K562 (cell line): ENCODE measurements at regions not wholly inside any gene's neighbourhood (a gene's known extent, or its start where the extent isn't known, plus 50 kb on each side); places are given as distances from the start of the nearest gene placed in this dataset.

Experiments used
- ATAC-seq: fragments of 200-7000 bp; cut with Tn5 transposase; 3 replicates; pipeline ENCODE4 v1.9.1; 2020; ENCODE audit warnings: moderate library complexity
- BruUV-seq: library from RNA; stranded (reverse); fragments of 400-500 nt; replicated peaks from 2 replicates; lab custom pipeline; 2021; lab: Mats Ljungman, UMichigan
- CTCF ChIA-PET: fragments of 300-600 bp; formaldehyde crosslinking; extraction: SDS; loops from one replicate; lab custom pipeline; 2021; ENCODE audit warnings: low intra/inter-chr PET ratio; lab: Yijun Ruan, JAX
- POLR2A ChIA-PET: fragments of 300-600, 350-650 bp; sonication (Branson Sonifier 250); formaldehyde crosslinking; extraction: SDS; loops from one replicate; lab custom pipeline; 2021; ENCODE audit warnings: antibody characterized with exemption, inconsistent platforms; lab: Yijun Ruan, JAX
- DNase-seq, 4 experiments: peaks; one replicate each; pipeline versions ENCODE4 v3.0.0 to v3.0.0-alpha.2; 2011 to 2018; ENCODE audit warnings: low spot score in 3 of 4, mixed read lengths in 3 of 4; ENCODE audit errors: extremely low read depth in 1 of 4
- FAIRE-seq: peaks from 2 replicates; lab custom pipeline; 2011; peaks lifted over from hg19 to GRCh38; lab: Jason Lieb, UNC
- H2AFZ ChIP-seq: 2 replicates; pipeline ENCODE4 v1.6.0; 2011; ENCODE audit warnings: low read depth, low read length, control low read depth, inconsistent platforms
- H3K27ac ChIP-seq: fragments of 200-600 bp; 3 replicates; pipeline ENCODE4 v1.8.0; 2011; ENCODE audit warnings: low read depth, mild to moderate bottlenecking, control low read depth, inconsistent platforms, low read length, moderate library complexity, mixed read lengths; ENCODE audit errors: extremely low read depth
- H3K27me3 ChIP-seq, 2 experiments: fragments of 300-600 bp in 1 of 2; 2 replicates in 1 of 2; 3 replicates in 1 of 2; pipeline versions ENCODE4 v1.6.0 to v1.8.0; 2011; ENCODE audit warnings: inconsistent platforms in 2 of 2, low read length in 2 of 2, mild to moderate bottlenecking in 1 of 2, mixed read lengths in 1 of 2, moderate library complexity in 1 of 2; ENCODE audit not compliant: control insufficient read depth in 2 of 2, insufficient read depth in 2 of 2
- H3K36me3 ChIP-seq: fragments of 300-600 bp; 3 replicates; pipeline ENCODE4 v1.8.0; 2011; ENCODE audit warnings: mild to moderate bottlenecking, low read length, inconsistent platforms; ENCODE audit not compliant: control insufficient read depth, insufficient read depth
- H3K4me1 ChIP-seq, 2 experiments: fragments of 200-600 bp in 1 of 2; replicated peaks in 1 of 2; 2 replicates in 1 of 2; 3 replicates in 1 of 2; pipeline versions ENCODE4 v1.5.1 to v1.8.0; 2011; ENCODE audit warnings: inconsistent platforms in 2 of 2, low read length in 2 of 2, mild to moderate bottlenecking in 1 of 2, mixed read lengths in 1 of 2, moderate library complexity in 1 of 2; ENCODE audit not compliant: control insufficient read depth in 2 of 2, insufficient read depth in 2 of 2
- H3K4me2 ChIP-seq: 2 replicates; pipeline ENCODE4 v1.6.1; 2011; ENCODE audit warnings: low read length, control low read depth, inconsistent platforms, mixed read lengths; ENCODE audit not compliant: insufficient read depth
- H3K4me3 ChIP-seq: fragments of 200-600 bp; sonication (generic), shearing (Covaris generic); 2 replicates; pipeline ENCODE4 v1.5.1; 2016; ENCODE audit warnings: control low read depth, inconsistent platforms
- H3K79me2 ChIP-seq: fragments of 200-600 bp; 3 replicates; pipeline ENCODE4 v1.8.0; 2011; ENCODE audit warnings: low read length, inconsistent platforms; ENCODE audit not compliant: control insufficient read depth, insufficient read depth
- H3K9ac ChIP-seq, 2 experiments: 2 replicates each; pipeline versions ENCODE4 v1.6.0 to v1.6.1; 2011; ENCODE audit warnings: low read depth in 2 of 2, low read length in 2 of 2, control low read depth in 1 of 2, inconsistent platforms in 1 of 2, mild to moderate bottlenecking in 1 of 2, mixed read lengths in 1 of 2; ENCODE audit not compliant: insufficient read depth in 1 of 2
- H3K9me1 ChIP-seq: one replicate; pipeline ENCODE4 v1.6.0; 2011; ENCODE audit warnings: inconsistent platforms, mild to moderate bottlenecking, low read length, moderate library complexity; ENCODE audit not compliant: control insufficient read depth, insufficient read depth
- H3K9me3 ChIP-seq: replicated peaks from 2 replicates; pipeline ENCODE4 v1.5.1; 2011; ENCODE audit warnings: low read depth, low read length, inconsistent platforms; ENCODE audit not compliant: control insufficient read depth, insufficient read depth
- H4K20me1 ChIP-seq: replicated peaks from 2 replicates; pipeline ENCODE4 v1.6.1; 2011; ENCODE audit warnings: low read length, inconsistent platforms, mixed read lengths; ENCODE audit not compliant: control insufficient read depth, insufficient read depth
- HLTF ChIP-seq: fragments of 450-650 bp; IDR thresholded peaks from 2 replicates; pipeline ENCODE4 v1.6.1; 2016
- PTTG1 ChIP-seq: fragments of 450-650 bp; IDR thresholded peaks from 2 replicates; pipeline ENCODE4 v1.6.1; 2016; ENCODE audit warnings: low read depth, mild to moderate bottlenecking, missing genetic modification characterization, missing compliant biosample characterization
- ZBTB49 ChIP-seq: sonication (generic); formaldehyde crosslinking; IDR thresholded peaks from 2 replicates; pipeline ENCODE4 v1.8.0; 2022; ENCODE audit warnings: missing genetic modification reagents, mild to moderate bottlenecking, borderline replicate concordance
- WGBS: fragments of 100-300 bp; shearing (Covaris generic); methylation state at CpG from one replicate; pipeline ENCODE4 v1.1.6; 2016; ENCODE audit warnings: low coverage, mixed read lengths; ENCODE audit not compliant: insufficient coverage; ENCODE audit errors: missing lambda C conversion rate; 5-methylcytosine and 5-hydroxymethylcytosine counted together
- in situ Hi-C: fragments of 300-500 bp; cut with MboI; formaldehyde crosslinking; loops from 4 replicates; pipeline ENCODE4 v1.15.0; 2018; ENCODE audit warnings: inconsistent platforms, mixed read lengths
- intact Hi-C: fragments of 100-400 bp; cut with micrococcal nuclease; formaldehyde crosslinking; loops from 2 replicates; pipeline ENCODE4 v1.14.2; 2022

GRCh38 chr21:35900539-35900938, 159.8 kb downstream of the SETD4 start:
- no peak overlapping the region for H3K9ac ChIP-seq
- no peaks in the 10 kb centered on the region; a peak in 1 of 5 replicates for H3K4me1 ChIP-seq
- POLR2A ChIA-PET = interaction anchor here (1.5 to 1.8 kb wide), 2 partner anchors 12 to 13 kb away, joined by 5 to 7 read pairs; no protein-coding TSS in a partner anchor
- no peaks in the 10 kb centered on the region for H3K9me1 ChIP-seq
- H3K27ac ChIP-seq = no peak overlapping the region
- H3K36me3 ChIP-seq = no peaks in the 10 kb centered on the region
- no peak for FAIRE-seq
- intact Hi-C loops = no loop called here
- H3K4me2 ChIP-seq = no peak overlapping the region
- DNase-seq = no peak
- no peaks in the 10 kb centered on the region for H3K9me3 ChIP-seq
- no peaks in the 10 kb centered on the region for H4K20me1 ChIP-seq
- TF ChIP-seq HLTF = no peak
- TF ChIP-seq, all 486 proteins: peak for 0
- in situ Hi-C loops = no loop called here
- WGBS = 0% methylated on average over 4 of the region's 4 CpGs
- Histone ChIP-seq H3K4me3 (no peak overlapping the region), H3K79me2 (no peaks in the 10 kb centered on the region), H3K27me3 (peaks cover 3 to 22% of the 10 kb centered on the region in 2 experiments; a peak in 3 of 5 replicates), H2AFZ (no peak overlapping the region)
- BruUV-seq = no TSS peak
- CTCF ChIA-PET = no interaction called here
- no peak for ATAC-seq

DNA sequence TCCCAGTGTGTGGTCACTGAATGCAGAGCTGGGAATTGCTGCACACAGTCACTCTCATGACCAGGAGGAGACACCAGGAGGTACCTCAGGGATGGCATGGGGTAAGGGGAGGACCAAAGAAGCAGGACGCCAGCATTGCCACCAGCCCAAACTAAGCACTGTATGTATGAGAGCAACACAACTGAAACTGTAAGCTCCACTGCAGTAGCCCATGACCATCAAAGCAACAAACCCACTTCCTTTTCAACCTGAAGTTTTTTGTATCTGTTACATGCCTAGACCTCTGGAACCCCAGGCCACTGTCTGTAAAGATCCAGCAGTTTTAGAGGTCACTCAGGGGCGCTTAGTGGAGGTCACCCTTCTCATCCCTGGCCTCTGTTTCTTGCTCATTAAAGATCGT, 164.3 kb downstream of the SETD4 start:
- POLR2A ChIA-PET = interaction anchor here (0.9 kb wide), 1 partner anchor 10 kb away, joined by 4 read pairs; no protein-coding TSS in a partner anchor
- H3K9me3 ChIP-seq = no peaks in the 10 kb centered on the region

More for the DNA sequence above, 164.3 kb downstream of the SETD4 start:
- no TSS peak for BruUV-seq
- H3K9me1 ChIP-seq = no peaks in the 10 kb centered on the region
- intact Hi-C loops (no loop called here), in situ Hi-C loops (no loop called here)
- no peaks in the 10 kb centered on the region for H3K79me2 ChIP-seq
- DNase-seq = no peak
- no peaks in the 10 kb centered on the region for H3K4me1 ChIP-seq
- 0% methylated on average over 3 of the region's 3 CpGs for whole genome bisulfite sequencing
- H3K9ac ChIP-seq = no peak overlapping the region
- H3K36me3 ChIP-seq = no peaks in the 10 kb centered on the region
- no peak overlapping the region for H3K27ac ChIP-seq
- H3K4me3 ChIP-seq = no peak overlapping the region
- TF ChIP-seq ZBTB49 (CRISPR knock-in tag) (no peak), PTTG1 (tag) (no peak)
- no peak overlapping the region for H2AFZ ChIP-seq
- CTCF ChIA-PET = no interaction called here
- no peak overlapping the region for H3K4me2 ChIP-seq
- H4K20me1 ChIP-seq = no peaks in the 10 kb centered on the region
- no peak for ATAC-seq
- no peak for FAIRE-seq
- H3K27me3 ChIP-seq = peaks cover 0 to 22% of the 10 kb centered on the region in 2 experiments; a peak in 2 of 5 replicates
